ENCODE measurements at regions not wholly inside any gene's neighbourhood (a gene's known extent, or its start where the extent isn't known, plus 50 kb on each side); places are given as distances from the start of the nearest gene placed in this dataset.

GRCh38 chr6:95186710-95187109 lies 390.6 kb upstream of the MANEA start:
- Histone ChIP-seq H3K4me3 (ENCODE audit: low read depth, low read length, poor library complexity, severe bottlenecking) (no peak overlapping the region), H3K4me1 (ENCODE audit: insufficient read depth, low read length, severe bottlenecking) (no peaks in the 10 kb centered on the region), H3K36me3 (ENCODE audit: insufficient read depth, low read length) (no peaks in the 10 kb centered on the region), H3K27ac (ENCODE audit: low read depth, low read length, poor library complexity, severe bottlenecking) (no peak overlapping the region), H3K4me2 (ENCODE audit: low read length) (no peak overlapping the region), H4K20me1 (ENCODE audit: insufficient read depth, low read length) (no peaks in the 10 kb centered on the region), H2AFZ (ENCODE audit: low read length) (no peak overlapping the region), H3K27me3 (ENCODE audit: insufficient read depth, low read length) (no peaks in the 10 kb centered on the region), H3K79me2 (ENCODE audit: insufficient read depth, low read length) (no peaks in the 10 kb centered on the region), H3K9me2 (ENCODE audit: low read depth, low read length) (no peaks in the 10 kb centered on the region), H3F3A (ENCODE audit: insufficient read depth, low read length) (no peaks in the 10 kb centered on the region), H3K9ac (ENCODE audit: low read length) (no peak overlapping the region), H3K9me3 (ENCODE audit: low read length) (no peaks in the 10 kb centered on the region)
- TF ChIP-seq EZH2 (IDR thresholded peaks at IDR 0.05; ENCODE audit: borderline replicate concordance, low read length) = no peak
- TF ChIP-seq CTCF (IDR thresholded peaks at IDR 0.05; ENCODE audit: low read length) = no peak

GRCh38 chr6:95197590-95197989 lies 379.7 kb upstream of the MANEA start:
- Histone ChIP-seq H3K27me3 (ENCODE audit: insufficient read depth, low read length) (no peaks in the 10 kb centered on the region), H3K9ac (ENCODE audit: low read length) (no peak overlapping the region), H3K4me3 (ENCODE audit: low read depth, low read length, poor library complexity, severe bottlenecking) (no peak overlapping the region), H3F3A (ENCODE audit: insufficient read depth, low read length) (no peaks in the 10 kb centered on the region), H4K20me1 (ENCODE audit: insufficient read depth, low read length) (no peaks in the 10 kb centered on the region), H3K27ac (ENCODE audit: low read depth, low read length, poor library complexity, severe bottlenecking) (no peak overlapping the region), H3K4me2 (ENCODE audit: low read length) (no peak overlapping the region), H3K79me2 (ENCODE audit: insufficient read depth, low read length) (no peaks in the 10 kb centered on the region), H3K9me2 (ENCODE audit: low read depth, low read length) (no peaks in the 10 kb centered on the region), H3K36me3 (ENCODE audit: insufficient read depth, low read length) (no peaks in the 10 kb centered on the region), H3K4me1 (ENCODE audit: insufficient read depth, low read length, severe bottlenecking) (no peaks in the 10 kb centered on the region), H2AFZ (ENCODE audit: low read length) (no peak overlapping the region), H3K9me3 (ENCODE audit: low read length) (no peaks in the 10 kb centered on the region)
- no peak for TF ChIP-seq EZH2 (IDR thresholded peaks at IDR 0.05; ENCODE audit: borderline replicate concordance, low read length)
- TF ChIP-seq CTCF (IDR thresholded peaks at IDR 0.05; ENCODE audit: low read length) = no peak

GRCh38 chr6:95203153-95203754 lies 374.1 kb upstream of the MANEA start:
- peak; percentile 64; the same call in 1 of the 2 replicates for TF ChIP-seq CTCF (IDR thresholded peaks at IDR 0.05; ENCODE audit: low read length)
- no peak for TF ChIP-seq EZH2 (IDR thresholded peaks at IDR 0.05; ENCODE audit: borderline replicate concordance, low read length)
- no peaks in the 10 kb centered on the region; the same call in 1 of the 2 replicates for H4K20me1 ChIP-seq (ENCODE audit: insufficient read depth, low read length)
- no peaks in the 10 kb centered on the region for H3K27me3 ChIP-seq (ENCODE audit: insufficient read depth, low read length)

More at GRCh38 chr6:95203153-95203754, 374.1 kb upstream of the MANEA start:
- Histone ChIP-seq H3F3A (ENCODE audit: insufficient read depth, low read length) (no peaks in the 10 kb centered on the region), H3K9me3 (ENCODE audit: low read length) (no peaks in the 10 kb centered on the region), H3K9me2 (ENCODE audit: low read depth, low read length) (no peaks in the 10 kb centered on the region), H3K36me3 (ENCODE audit: insufficient read depth, low read length) (no peaks in the 10 kb centered on the region), H3K4me2 (ENCODE audit: low read length) (no peak overlapping the region), H3K4me3 (ENCODE audit: low read depth, low read length, poor library complexity, severe bottlenecking) (no peak overlapping the region), H3K4me1 (ENCODE audit: insufficient read depth, low read length, severe bottlenecking) (no peaks in the 10 kb centered on the region), H3K27ac (ENCODE audit: low read depth, low read length, poor library complexity, severe bottlenecking) (no peak overlapping the region), H3K79me2 (ENCODE audit: insufficient read depth, low read length) (no peaks in the 10 kb centered on the region), H3K9ac (ENCODE audit: low read length) (no peak overlapping the region), H2AFZ (ENCODE audit: low read length) (no peak overlapping the region)
